ENCODE measurements at regions not wholly inside any gene's neighbourhood (a gene's known extent, or its start where the extent isn't known, plus 50 kb on each side); places are given as distances from the start of the nearest gene placed in this dataset.
A peak's percentile ranks its signal among the peaks of the same experiment; 100 is the strongest.
"Not testable (repeated sequence)": the region's sequence is repeated elsewhere in the genome, so short reads cannot be mapped to it uniquely, and the experiment has no call there.

- TF ChIP-seq CTCF (IDR thresholded peaks at IDR 0.05; ENCODE audit: low read depth, low read length) (no peak), MYC (IDR thresholded peaks at IDR 0.05; ENCODE audit: low read depth, low read length) (no peak), POLR2A (IDR thresholded peaks at IDR 0.05; ENCODE audit: extremely low read depth, insufficient read length) (no peak), MAX (IDR thresholded peaks at IDR 0.05; ENCODE audit: low read depth, low read length) (no peak)
- H3K4me3 ChIP-seq (ENCODE audit: low read depth, low read length), result no peak overlapping the region
- DNase-seq (ENCODE audit: low read depth), result no peak
These were observed 272.9 kb downstream of the ADGRD1 start for GRCh38 chr12:131226345-131227265.

GRCh38 chr12:131227641-131228040, 273.9 kb downstream of the ADGRD1 start:
- H3K4me3 ChIP-seq (ENCODE audit: low read depth, low read length), result not testable (repeated sequence)

GRCh38 chr12:131229079-131229425, 275.3 kb downstream of the ADGRD1 start:
- DNase-seq (ENCODE audit: low read depth); H3K4me3 ChIP-seq (ENCODE audit: low read depth, low read length): not testable (repeated sequence)

More at GRCh38 chr12:131227641-131228040, 273.9 kb downstream of the ADGRD1 start:
- DNase-seq (ENCODE audit: low read depth), result not testable (repeated sequence)

- no peak for TF ChIP-seq CTCF (IDR thresholded peaks at IDR 0.05; ENCODE audit: low read depth, low read length)
- no peak for TF ChIP-seq MAX (IDR thresholded peaks at IDR 0.05; ENCODE audit: low read depth, low read length)
- no peak for TF ChIP-seq POLR2A (IDR thresholded peaks at IDR 0.05; ENCODE audit: extremely low read depth, insufficient read length)
- no peak for TF ChIP-seq MYC (IDR thresholded peaks at IDR 0.05; ENCODE audit: low read depth, low read length)
- H3K4me3 ChIP-seq (ENCODE audit: low read depth, low read length), result no peak overlapping the region
- DNase-seq (ENCODE audit: low read depth), result peak; percentile 57
These were observed 276.0 kb downstream of the ADGRD1 start for GRCh38 chr12:131229426-131230339.

- DNase-seq (ENCODE audit: low read depth), result peak; percentile 33
- H3K4me3 ChIP-seq (ENCODE audit: low read depth, low read length), result no peak overlapping the region
- no peak for TF ChIP-seq CTCF (IDR thresholded peaks at IDR 0.05; ENCODE audit: low read depth, low read length)
These were observed 276.8 kb downstream of the ADGRD1 start for GRCh38 chr12:131230340-131231031.

GRCh38 chr12:131231032-131231980, 277.6 kb downstream of the ADGRD1 start:
- TF ChIP-seq CTCF (IDR thresholded peaks at IDR 0.05; ENCODE audit: low read depth, low read length) (no peak), MYC (IDR thresholded peaks at IDR 0.05; ENCODE audit: low read depth, low read length) (no peak), POLR2A (IDR thresholded peaks at IDR 0.05; ENCODE audit: extremely low read depth, insufficient read length) (no peak), MAX (IDR thresholded peaks at IDR 0.05; ENCODE audit: low read depth, low read length) (no peak)
- DNase-seq (ENCODE audit: low read depth), result no peak
- H3K4me3 ChIP-seq (ENCODE audit: low read depth, low read length), result no peak overlapping the region

Data from NB4 (cell line).